Iris pigment epithelial cell (primary cell): ENCODE measurements at regions not wholly inside any gene's neighbourhood (a gene's known extent, or its start where the extent isn't known, plus 50 kb on each side); places are given as distances from the start of the nearest gene placed in this dataset.
"Not testable (repeated sequence)": the region's sequence is repeated elsewhere in the genome, so short reads cannot be mapped to it uniquely, and the experiment has no call there.

Experiments used
- DNase-seq: peaks from one replicate; pipeline ENCODE4 v3.0.0-alpha.2; 2011; ENCODE audit warnings: low read depth

DNA sequence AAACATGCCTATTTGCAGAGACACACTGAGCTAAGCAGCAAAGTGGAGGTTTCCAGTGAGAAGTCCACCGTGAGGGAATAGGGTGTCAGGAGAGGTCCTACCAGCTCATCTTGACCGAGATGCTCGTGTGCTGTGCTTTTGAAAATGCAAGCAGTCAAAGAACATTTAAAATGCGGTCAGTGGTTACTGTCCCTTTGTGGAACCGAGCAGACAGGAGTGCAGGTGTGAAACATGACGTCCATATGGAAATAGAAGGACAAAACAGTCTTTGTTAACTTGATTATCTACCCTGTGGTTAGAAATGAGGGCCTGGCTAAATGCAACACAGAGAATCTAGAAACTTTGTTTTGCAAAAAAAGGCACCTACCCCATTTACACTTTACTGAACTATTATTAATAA, 473.3 kb downstream of the SPATA31A6 start:
- not testable (repeated sequence) for DNase-seq

DNA sequence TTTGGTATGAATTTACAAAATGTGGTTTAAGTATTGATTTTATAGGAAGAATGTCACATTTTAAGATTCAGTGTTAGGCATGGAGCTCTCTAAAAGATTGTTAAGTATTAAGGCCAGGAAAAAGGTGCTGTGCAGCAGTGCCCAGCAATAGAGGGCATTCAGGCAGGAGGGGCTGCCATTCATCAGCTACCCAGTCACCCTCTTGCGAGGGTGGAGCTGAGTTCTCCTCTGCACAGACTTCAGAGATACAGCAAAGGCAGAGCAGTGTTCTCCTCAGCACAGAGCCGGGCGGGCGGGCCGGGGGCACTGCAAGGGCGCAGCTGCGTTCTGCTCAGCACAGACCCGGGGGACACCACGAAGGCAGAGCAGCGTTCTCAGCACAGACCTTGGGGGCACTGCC, 474.0 kb downstream of the SPATA31A6 start:
- not testable (repeated sequence) for DNase-seq

DNA sequence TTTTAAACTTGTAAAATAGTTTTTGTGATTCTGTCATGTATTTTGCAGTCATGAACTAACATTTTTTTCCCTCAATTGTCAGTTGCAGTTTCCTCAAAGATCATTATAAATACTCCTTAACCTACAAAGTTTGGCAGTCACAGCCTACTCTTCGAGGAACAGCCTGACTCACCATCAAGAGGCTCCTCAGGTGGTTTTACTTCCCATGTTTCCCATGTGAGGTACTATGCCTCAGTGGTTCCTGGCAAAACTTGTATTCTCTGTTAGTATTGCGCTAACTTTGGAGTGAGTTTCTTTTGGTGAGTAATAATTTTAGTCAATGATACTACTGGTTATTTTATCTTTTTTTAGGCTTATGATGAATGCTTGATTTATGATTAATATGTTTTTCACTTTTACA, 513.7 kb downstream of the SPATA31A6 start:
- not testable (repeated sequence) for DNase-seq

DNA sequence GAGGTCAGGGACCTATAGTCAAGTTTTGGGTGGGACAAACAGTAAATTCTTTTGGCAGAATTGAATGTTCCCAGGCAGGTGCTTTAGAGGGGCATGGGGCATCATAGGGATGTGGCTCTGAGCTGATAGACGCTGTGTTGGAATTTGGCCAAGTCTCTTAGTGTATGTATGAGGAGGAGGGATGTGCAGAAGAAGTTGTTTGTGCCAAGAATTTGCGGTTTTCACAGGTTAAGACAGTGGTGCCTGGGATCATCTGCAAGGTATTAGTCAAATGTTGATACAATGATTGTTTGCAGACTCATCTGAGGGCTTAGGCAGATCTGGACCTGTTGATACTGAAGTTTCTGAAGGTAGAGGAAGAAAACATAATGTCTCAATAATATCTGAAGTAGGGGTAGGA, 519.4 kb downstream of the SPATA31A6 start:
- not testable (repeated sequence) for DNase-seq

DNA sequence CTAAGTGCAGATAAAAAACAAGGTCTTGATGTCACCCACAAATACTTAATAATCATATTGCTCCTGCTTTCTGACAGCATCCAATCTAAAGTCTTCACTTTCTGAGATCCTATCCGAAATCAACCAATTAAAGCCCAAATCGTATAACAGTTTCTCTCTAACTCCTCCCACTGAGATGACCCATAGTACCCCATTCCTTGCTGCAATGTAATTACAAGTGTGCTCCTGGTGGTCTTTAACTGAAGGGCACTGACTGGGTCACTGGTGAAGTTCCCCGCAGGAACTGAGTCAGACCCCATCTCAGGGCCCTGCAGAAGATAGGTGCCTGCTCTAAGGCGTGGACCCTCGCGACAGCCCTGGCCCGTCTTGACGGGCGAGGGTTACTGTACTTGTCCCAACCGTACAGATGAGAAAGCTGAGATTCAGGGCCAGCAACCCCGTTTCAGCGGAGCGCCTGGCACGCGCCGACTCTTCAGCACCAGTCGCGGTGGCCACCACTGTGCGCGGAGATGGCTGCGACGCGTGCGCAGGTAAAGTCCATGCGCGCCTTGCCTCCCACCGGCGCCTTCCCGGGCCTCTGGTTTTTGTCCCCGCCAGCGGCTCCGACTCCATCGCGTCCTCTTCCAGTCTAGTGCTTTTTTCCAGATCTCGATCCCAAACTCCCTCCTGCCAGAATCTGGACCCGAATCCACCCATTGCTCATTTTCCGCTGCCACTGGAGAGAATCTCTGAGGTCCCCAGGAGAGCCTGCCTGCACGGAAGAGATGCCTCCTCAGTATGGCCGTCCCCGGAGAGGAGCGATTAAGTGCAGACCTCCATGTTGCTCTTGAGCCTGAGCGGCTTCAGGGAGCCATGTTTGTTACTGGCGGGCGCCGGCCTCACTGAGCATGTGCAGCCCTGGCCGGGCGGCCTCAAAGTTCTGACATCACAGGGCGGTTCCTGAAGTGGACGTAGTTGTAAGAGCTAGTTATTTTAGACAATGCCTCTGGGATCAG, 541.7 kb downstream of the SPATA31A6 start:
- DNase-seq = peak; percentile 3

DNA sequence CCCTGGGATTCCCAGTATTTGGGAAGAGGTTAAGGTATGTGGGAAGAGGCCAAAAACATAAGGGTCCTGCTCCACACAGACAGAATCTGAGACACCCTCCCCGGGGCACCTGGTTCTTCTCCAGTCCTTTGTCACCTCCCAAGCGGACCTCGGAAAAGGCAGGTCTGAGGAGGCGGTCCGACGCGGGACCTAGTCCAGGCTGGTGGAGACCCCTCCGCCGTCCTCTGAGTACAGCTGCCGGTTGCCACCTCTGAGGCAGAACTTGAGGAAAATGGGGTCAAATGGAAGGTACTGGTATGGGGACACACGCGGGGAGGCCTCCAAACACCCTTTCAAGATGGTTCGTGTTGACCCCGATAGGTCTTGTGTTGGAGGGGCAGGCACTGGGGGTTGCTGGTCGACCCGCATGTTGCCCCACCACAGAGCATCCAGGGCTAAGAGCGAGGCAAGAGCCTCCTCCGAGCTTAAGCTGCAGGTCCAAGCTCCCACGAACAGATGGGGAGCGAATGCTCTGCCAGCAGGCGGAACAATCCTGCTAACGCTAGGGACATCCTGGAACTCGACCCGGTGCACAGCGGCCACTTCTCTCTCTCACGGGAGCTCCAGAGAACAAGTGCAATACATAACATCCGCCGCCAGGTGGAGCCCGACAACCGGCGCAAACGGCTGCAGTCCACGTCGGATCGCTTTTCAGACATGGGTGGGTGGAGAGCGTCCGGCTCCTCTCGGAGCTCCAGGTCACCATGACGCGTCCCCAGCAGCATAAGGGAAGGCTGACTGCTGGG, 559.8 kb downstream of the SPATA31A6 start:
- DNase-seq = peak; percentile 67

DNA sequence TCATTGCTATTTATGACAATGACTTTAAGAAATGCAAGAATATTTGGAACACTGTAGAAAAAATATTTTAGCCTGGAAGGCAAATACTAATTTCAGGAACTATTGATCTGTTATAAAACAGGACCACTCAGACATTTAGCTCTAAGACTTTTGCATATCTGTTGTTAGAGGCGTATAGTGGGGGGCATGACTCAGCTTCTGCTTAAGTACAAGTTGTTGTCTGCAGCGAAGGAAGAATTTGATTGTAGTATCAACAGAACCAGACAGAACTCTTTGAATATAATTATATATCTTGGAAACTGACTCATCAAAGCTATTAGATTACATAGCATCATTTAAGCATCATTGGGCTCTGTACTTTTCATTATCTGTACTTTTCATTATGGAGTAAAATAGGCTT, 573.8 kb downstream of the SPATA31A6 start:
- peak; percentile 15 for DNase-seq

DNA sequence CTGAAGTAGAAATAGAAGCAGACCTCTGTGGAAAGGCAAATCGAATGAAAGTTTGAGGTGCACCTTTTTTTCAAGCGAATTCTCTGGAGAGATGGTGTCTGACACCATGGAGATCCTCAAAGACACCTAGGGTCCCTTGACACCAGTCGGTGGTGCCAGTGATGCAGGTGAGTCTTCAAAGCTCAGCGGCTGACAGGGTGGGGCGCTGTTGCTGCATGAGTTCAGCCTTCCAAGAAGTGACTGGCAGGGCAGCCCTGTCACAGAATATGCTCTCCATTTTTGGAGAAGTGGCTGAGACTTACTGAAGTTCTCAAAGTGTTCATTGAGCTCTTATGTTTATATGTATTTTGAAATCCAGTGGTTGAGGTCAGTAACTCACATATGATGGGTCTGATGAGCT, 575.9 kb downstream of the SPATA31A6 start:
- peak; percentile 5 for DNase-seq

DNA sequence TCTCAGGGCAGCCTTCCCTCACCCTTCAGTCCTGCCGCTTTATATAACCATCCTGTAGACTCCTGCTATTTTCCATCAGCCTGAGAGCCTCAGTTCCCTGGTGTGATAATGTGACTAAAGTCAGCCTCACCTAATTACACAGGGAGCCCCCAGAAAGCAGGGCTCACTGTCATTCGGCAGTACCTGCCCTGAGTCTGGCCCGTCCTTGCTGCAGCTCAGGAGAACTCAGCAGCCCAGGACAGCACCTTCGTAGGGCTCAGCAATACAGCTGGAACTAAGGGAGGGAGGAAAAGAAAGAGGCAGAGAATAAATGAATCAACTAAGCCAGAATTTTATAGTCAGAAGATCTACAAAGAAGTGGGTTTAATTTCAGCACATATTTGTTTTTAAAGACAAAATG, 598.7 kb downstream of the SPATA31A6 start:
- not testable (repeated sequence) for DNase-seq

DNA sequence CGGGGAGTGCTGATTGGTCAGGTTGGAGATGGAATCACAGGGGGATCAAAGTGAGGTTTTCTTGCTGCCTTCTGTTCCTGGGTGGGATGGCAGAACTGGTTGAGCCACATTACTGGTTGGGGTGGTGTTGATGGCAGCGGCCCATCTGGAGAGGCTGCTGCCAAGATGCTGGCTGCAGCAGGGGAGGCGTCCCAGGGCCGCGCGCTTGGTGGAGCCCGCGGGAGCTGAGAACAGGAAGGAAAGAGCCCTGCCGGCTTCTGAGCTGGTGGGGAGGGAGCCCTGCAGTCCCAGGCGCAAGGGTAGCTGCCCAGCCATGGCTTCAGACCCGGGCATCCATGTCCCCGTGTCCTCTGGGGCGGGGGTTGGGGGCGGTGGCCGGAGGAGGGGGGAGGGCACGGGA, 609.3 kb downstream of the SPATA31A6 start:
- not testable (repeated sequence) for DNase-seq

DNA sequence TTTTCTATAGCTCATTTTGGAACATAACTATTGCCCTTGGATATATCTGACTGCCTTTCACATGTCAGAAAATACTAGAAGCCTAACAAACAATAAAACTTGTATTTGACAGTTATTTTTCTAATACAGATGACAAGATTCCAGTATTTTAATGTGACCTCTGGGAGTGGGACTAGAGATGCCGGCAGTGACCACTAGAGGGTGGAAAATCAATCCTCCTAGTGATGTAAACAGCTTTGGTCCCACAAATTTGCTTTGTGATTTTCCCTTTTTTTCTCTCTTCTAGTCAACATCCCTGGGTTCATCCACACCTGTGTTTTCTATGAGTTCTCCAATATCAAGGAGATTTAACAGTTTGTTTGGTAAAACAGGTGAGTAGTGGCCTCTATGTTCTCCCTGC, 615.1 kb downstream of the SPATA31A6 start:
- not testable (repeated sequence) for DNase-seq

DNA sequence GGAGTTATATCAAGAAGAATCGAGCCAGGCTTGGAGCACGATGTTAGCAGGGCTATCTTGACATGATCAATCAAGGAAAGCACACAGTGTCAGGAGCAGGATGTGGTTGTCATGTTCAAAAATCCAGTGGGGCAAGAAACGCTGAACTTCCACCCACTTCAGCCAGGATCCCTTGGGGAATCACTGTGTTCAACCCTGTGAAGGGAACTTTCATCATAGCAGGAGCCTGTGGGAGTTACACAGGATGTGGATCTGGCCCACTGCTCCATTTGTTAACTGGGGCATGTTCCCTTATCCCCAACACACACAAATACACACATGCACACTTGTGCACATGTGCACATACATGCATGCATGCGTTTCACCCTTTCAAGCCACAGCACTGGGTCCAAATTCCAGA, 619.3 kb downstream of the SPATA31A6 start:
- DNase-seq = not testable (repeated sequence)

DNA sequence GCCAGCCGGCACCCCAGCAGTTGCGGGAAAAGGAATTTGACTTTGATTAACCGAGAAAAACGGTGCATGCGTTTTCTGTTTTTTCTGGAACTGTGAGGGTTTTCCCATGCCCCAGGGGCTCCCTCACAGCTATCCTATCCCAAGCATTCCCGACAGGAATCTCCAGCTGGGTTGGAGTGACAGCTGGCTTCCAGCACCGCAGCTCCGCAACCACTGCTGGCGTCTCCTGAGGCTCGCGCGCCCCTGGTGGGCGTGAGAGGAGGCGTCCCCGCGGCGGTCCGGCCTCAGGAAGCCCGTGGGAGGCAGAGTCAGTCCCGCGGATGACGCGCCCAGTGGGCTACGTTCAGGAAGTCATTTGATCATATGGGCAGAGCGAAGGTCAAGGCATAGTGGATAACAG, 623.2 kb downstream of the SPATA31A6 start:
- DNase-seq = not testable (repeated sequence)

DNA sequence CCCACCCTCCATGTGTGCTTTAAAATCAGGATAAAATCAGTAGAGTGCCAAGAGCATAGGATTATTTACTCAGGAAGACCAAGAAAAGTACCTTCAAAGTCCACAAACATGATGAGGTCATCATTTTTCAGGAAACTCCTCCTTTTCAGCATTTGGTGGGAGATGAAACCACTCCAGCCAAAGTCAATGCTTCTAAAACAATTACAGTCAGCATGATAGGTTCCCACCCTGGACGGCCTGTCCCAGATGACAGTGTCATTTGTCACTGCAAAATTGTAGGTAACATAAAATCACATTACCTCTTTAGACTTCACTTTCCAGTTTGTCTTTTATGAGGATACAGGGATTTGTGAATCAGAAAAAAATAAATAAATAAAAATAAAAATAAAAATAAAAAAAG, 638.0 kb downstream of the SPATA31A6 start:
- not testable (repeated sequence) for DNase-seq

DNA sequence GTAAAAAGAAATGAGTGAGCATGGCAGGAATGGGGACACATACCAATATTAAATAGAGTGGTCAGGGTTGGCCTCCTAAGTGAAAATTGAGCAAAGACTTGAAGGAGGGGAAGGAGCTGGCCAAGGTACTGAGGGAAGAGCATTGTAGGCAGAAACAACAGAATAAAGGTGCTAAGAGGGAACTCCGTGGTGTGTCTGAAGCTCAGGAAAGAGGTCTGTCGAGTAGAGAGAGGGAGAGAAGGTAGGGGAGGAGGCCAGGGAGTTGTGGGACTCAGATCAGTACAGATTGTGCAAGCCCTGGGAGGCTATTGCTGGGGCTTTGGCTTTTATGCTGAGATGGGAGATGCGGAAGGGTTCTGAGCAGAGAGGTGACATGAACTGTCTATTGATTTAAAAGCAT, 664.7 kb downstream of the SPATA31A6 start:
- DNase-seq = not testable (repeated sequence)

DNA sequence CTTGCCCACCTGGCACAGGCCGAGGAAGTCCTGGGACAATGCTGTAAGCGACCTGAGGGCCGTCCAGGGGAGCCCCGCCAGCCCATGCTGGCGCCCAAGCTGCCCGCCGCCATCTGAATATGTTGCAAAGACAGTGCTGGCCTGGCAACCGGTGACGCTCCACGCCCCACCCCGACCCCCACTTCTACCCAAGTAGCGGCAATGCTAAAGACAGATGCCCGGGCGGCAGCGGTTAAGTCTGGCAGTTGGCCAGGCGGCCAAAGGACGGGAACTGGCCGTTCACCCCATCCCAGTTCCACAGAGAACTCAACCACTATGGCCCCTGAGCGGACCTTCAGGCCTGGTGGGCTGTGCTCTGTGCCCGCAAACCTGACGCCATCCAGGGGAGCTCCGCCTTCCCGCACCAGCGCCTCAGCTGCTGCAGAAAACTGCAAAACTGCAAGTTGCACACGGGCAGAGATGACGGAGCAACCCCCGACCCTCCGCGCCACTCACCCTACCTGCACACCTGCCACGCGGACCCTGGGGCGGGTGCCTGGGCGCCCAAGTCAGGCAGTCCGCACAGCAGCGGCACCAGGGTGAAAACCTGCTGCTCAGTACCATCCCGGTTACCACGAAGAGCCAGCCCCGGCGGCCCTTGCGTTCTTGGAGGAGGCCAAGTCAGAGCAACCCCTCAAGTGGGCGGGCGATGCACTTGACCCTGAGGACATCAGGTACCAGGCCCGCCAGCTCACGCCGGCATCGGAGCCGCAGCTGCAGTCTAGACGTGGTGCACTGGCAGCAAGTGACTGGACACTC, 667.6 kb downstream of the SPATA31A6 start:
- not testable (repeated sequence) for DNase-seq

DNA sequence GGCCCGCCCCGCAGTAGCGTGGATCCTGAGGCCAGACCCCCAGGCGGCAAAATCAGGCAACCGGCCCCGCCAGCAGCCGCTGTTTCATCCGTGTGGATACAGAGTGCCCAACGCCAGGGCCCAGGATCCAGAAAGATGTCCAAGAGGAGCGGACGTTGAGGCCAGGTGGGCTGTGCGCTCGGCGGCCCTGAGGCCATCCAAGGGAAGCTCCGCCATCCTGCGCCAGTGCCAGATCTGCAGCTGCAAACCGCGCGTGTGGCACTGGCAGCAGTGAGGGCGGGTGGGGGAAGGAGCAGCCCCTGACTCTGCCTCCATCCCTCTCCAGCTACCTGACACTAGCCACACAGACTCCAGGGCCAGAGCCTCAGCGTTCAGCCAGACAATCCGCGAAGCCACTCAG, 668.2 kb downstream of the SPATA31A6 start:
- DNase-seq = not testable (repeated sequence)

DNA sequence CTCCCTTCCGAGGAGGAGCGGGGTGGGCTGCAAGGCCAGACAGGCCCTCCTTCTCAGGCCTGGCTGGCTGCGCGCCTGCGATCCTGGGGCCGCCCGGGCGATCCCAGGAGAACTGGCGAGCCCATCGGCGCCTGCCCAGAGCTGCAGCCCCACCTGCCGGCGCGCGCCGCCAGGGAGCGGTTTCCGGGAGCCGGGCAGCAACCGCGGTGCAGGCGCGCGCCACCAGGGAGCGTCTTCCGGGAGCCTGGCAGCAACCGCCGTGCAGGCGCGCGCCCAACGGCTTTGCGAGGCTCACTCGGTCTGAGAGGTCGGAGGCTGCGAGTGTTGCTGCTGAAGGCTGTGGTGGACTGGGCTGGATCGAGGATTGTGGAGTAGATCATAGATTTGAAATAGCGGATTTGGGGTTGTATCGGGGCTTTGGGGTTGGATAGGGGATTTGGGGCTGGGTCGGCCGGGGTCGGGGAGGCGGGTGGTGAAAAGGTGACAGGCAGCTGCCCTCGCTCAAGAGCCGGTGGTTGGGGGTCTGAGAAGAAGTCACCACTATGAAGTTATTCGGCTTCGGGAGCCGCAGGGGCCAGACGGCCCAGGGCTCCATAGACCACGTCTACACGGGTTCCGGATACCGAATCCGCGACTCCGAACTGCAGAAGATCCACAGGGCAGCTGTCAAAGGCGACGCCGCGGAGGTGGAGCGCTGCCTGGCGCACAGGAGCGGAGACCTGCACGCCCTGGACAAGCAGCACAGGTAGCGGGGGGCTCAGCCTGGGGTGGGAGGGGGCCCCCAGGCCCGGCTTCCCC, 668.9 kb downstream of the SPATA31A6 start:
- DNase-seq = peak; percentile 59

DNA sequence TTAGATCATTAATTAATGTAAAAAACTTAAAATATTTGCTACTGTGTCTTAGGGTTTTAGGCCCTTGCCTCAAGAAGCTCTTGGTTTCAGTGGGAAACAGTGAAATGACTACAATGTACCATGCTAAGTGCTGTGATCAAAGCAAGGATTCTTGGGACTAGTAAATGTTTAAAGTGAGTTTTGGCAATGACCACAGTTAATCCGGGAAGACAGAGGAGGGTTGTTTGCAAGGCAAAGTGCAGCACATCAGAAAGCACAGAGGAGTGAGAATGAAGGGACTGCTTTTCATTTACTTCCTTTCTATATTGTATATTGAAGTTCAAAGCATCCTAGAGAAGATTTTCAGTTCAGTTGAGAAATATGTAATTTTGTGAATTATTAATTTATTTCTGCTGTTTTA, 676.7 kb downstream of the SPATA31A6 start:
- not testable (repeated sequence) for DNase-seq

DNA sequence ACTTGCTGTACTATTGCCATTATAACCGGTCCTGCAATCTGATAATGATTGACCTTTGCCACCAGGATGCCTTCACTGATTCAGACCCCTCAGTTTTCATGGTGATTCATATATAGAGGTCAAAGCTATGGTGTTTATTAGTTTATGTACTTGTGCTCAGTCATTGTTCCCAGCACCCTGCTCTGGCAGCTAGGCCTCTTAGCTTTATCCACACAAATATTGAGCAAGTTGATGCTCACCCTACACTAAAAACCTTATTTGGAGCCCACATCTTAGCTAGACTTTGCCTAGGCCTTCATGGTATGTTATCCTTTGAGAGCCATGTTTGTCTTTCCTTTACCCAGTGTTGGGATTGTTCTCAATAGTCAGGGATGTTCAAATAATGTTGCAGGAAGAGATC, 679.0 kb downstream of the SPATA31A6 start:
- not testable (repeated sequence) for DNase-seq
